Fibroblast of the aortic adventitia (primary cell): ENCODE measurements at regions not wholly inside any gene's neighbourhood (a gene's known extent, or its start where the extent isn't known, plus 50 kb on each side); places are given as distances from the start of the nearest gene placed in this dataset.

Experiments used
- DNase-seq: peaks from one replicate; pipeline ENCODE4 v3.0.0-alpha.2; 2010; ENCODE audit warnings: low read depth
- H3K4me3 ChIP-seq: 2 replicates; pipeline ENCODE4 v1.5.1; 2011; ENCODE audit warnings: low read depth, mild to moderate bottlenecking, control low read depth, low read length, moderate library complexity
- CTCF ChIP-seq: IDR thresholded peaks from 2 replicates; pipeline ENCODE4 v1.5.1; 2011; ENCODE audit warnings: mild to moderate bottlenecking, low read length, control low read depth, inconsistent platforms; ENCODE audit not compliant: insufficient read depth

- no peak overlapping the region for H3K4me3 ChIP-seq
- no peak for TF ChIP-seq CTCF
Observed at GRCh38 chr2:51710222-51710621, 678.3 kb upstream of the NRXN1 start.

GRCh38 chr2:51707625-51708024 lies 675.7 kb upstream of the NRXN1 start:
- no peak for TF ChIP-seq CTCF
- no peak overlapping the region for H3K4me3 ChIP-seq
- no peak for DNase-seq

More at GRCh38 chr2:51710222-51710621, 678.3 kb upstream of the NRXN1 start:
- DNase-seq, result no peak

GRCh38 chr2:51706220-51706619 lies 674.3 kb upstream of the NRXN1 start:
- H3K4me3 ChIP-seq, result no peak overlapping the region
- no peak for TF ChIP-seq CTCF
- DNase-seq, result no peak

GRCh38 chr2:51705417-51705816 lies 673.5 kb upstream of the NRXN1 start:
- DNase-seq, result no peak
- H3K4me3 ChIP-seq, result no peak overlapping the region
- TF ChIP-seq CTCF, result no peak

- no peak for DNase-seq
- H3K4me3 ChIP-seq, result no peak overlapping the region
- TF ChIP-seq CTCF, result no peak
Observed at GRCh38 chr2:51698021-51698420, 666.1 kb upstream of the NRXN1 start.

GRCh38 chr2:51697095-51697494 lies 665.2 kb upstream of the NRXN1 start:
- TF ChIP-seq CTCF, result no peak
- H3K4me3 ChIP-seq, result no peak overlapping the region
- DNase-seq, result no peak

GRCh38 chr2:51695531-51695930 lies 663.6 kb upstream of the NRXN1 start:
- DNase-seq, result peak; percentile 51
- no peak overlapping the region for H3K4me3 ChIP-seq
- no peak for TF ChIP-seq CTCF
